ENCODE measurements at regions not wholly inside any gene's neighbourhood (a gene's known extent, or its start where the extent isn't known, plus 50 kb on each side); places are given as distances from the start of the nearest gene placed in this dataset.
"Not testable (repeated sequence)": the region's sequence is repeated elsewhere in the genome, so short reads cannot be mapped to it uniquely, and the experiment has no call there.

DNA sequence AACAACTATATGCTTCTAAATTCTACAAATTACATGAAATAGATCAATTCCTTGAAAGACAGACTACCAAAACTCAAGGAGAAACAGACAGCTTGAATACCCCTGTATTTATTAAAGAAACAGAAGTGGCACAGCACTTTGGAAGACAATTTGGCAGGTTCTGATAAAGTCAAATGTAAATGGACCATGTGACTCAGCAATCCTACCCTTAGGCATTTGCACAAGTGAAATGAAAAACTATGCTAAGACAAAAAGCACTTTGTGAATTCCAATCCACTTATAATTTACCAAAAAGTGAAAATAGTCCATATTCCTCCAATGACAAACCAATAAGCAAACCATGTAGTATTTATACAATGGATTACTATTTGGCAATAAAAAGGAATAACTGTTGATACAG is 862.0 kb downstream of the TUBA3C start:
- TF ChIP-seq, protein P1, sequence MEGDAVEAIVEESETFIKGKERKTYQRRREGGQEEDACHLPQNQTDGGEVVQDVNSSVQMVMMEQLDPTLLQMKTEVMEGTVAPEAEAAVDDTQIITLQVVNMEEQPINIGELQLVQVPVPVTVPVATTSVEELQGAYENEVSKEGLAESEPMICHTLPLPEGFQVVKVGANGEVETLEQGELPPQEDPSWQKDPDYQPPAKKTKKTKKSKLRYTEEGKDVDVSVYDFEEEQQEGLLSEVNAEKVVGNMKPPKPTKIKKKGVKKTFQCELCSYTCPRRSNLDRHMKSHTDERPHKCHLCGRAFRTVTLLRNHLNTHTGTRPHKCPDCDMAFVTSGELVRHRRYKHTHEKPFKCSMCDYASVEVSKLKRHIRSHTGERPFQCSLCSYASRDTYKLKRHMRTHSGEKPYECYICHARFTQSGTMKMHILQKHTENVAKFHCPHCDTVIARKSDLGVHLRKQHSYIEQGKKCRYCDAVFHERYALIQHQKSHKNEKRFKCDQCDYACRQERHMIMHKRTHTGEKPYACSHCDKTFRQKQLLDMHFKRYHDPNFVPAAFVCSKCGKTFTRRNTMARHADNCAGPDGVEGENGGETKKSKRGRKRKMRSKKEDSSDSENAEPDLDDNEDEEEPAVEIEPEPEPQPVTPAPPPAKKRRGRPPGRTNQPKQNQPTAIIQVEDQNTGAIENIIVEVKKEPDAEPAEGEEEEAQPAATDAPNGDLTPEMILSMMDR (IDR thresholded peaks at IDR 0.05; ENCODE audit: low read depth, low read length): not testable (repeated sequence)
- TF ChIP-seq EZH2phosphoT487 (IDR thresholded peaks at IDR 0.05; ENCODE audit: low read depth): not testable (repeated sequence)
